SK-N-MC (cell line): ENCODE measurements at regions not wholly inside any gene's neighbourhood (a gene's known extent, or its start where the extent isn't known, plus 50 kb on each side); places are given as distances from the start of the nearest gene placed in this dataset.

Source experiments
- EZH2 ChIP-seq: fragments of 200-600 bp; sonication (generic); IDR thresholded peaks from one replicate; pipeline ENCODE4 v1.6.1; 2017; ENCODE audit warnings: antibody characterized with exemption
- POLR2AphosphoS5 ChIP-seq: IDR thresholded peaks from 2 replicates; pipeline ENCODE4 v1.6.1; 2012; ENCODE audit warnings: mild to moderate bottlenecking, low read depth, low read length, borderline replicate concordance

- no peak for TF ChIP-seq EZH2
- no peak for TF ChIP-seq POLR2AphosphoS5
Measured at GRCh38 chr20:22508426-22508825, 75.9 kb downstream of the FOXA2 start.
